Thoracic aorta (tissue), 2 donors: ENCODE measurements at regions not wholly inside any gene's neighbourhood (a gene's known extent, or its start where the extent isn't known, plus 50 kb on each side); places are given as distances from the start of the nearest gene placed in this dataset.

ENCODE experiments used
- ATAC-seq: fragments of 150-250 bp; one replicate; pipeline ENCODE4 v1.8.0; 2017; ENCODE audit warnings: low read depth; ENCODE audit not compliant: insufficient number of reproducible peaks, low FRiP score
- DNase-seq: peaks from one replicate; pipeline ENCODE4 v3.0.0-alpha.2; 2020; ENCODE audit warnings: low spot score
- H3K27ac ChIP-seq, 2 donors: fragments of 200-600 bp; sonication (generic); 1 replicate in 1 of 2; 2 replicates in 1 of 2; pipeline ENCODE4 v1.5.1; 2016; ENCODE audit warnings: mild to moderate bottlenecking in 2 of 2, moderate library complexity in 2 of 2
- H3K27me3 ChIP-seq: fragments of 200-600 bp; sonication (generic); replicated peaks from 2 replicates; pipeline ENCODE4 v1.6.0; 2016; ENCODE audit warnings: mild to moderate bottlenecking; ENCODE audit not compliant: insufficient read depth
- H3K36me3 ChIP-seq: fragments of 200-600 bp; sonication (generic); one replicate; pipeline ENCODE4 v1.5.1; 2016
- H3K4me1 ChIP-seq, 2 donors: fragments of 200-600 bp; sonication (generic); 1 replicate in 1 of 2; 2 replicates in 1 of 2; pipeline versions ENCODE4 v1.5.1 to v1.6.0; 2016; ENCODE audit warnings: low read depth in 2 of 2, mild to moderate bottlenecking in 1 of 2; ENCODE audit not compliant: control insufficient read depth in 1 of 2
- H3K4me3 ChIP-seq: fragments of 200-600 bp; sonication (generic); 2 replicates; pipeline ENCODE4 v1.5.1; 2016; ENCODE audit warnings: mild to moderate bottlenecking
- H3K9me3 ChIP-seq: fragments of 200-600 bp; sonication (generic); 2 replicates; pipeline ENCODE4 v1.5.1; 2016
- TF ChIP-seq, protein P1 (sequence below): fragments of 200-600 bp; sonication (generic); IDR thresholded peaks from one replicate; pipeline ENCODE4 v1.5.1; 2019; ENCODE audit warnings: antibody characterized with exemption

DNA sequence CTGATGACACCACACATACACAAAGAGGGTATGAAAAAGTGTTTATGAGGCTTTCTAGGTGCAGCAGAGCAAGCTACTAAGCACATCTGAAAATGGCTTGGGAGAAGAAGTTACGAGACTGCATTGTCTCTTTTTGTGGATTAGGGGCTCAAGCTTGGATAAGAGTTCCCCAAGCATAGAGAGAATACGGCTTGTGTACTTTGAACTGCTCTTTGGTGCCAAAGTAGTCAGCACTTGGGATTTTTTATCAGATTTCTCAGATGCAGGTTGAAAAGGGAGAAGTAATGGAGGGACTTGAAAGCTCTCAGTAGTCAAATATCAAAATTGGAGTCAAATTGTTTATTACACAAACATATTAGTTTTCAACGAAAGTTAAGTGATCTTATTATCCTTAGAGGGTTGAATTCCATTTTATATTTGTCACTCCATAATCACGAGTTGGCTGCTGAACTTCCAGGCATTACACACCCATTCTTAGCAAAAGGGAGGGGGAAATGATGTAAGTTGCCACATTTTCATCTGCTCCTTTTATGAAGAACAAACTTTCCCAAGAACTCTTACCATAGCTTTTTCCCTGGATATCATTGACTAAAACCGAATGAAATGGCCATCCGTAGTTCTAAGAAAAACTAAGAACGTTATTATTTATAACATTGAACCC is 1904.9 kb downstream of the PCDH7 start:
- Histone ChIP-seq H3K4me3 (no peak overlapping the region), H3K9me3 (no peaks in the 10 kb centered on the region), H3K4me1 (no peaks in the 10 kb centered on the region), H3K27ac (no peak overlapping the region), H3K36me3 (no peaks in the 10 kb centered on the region), H3K27me3 (no peaks in the 10 kb centered on the region)
- ATAC-seq (no peak), DNase-seq (no peak)
- TF ChIP-seq, protein P1, sequence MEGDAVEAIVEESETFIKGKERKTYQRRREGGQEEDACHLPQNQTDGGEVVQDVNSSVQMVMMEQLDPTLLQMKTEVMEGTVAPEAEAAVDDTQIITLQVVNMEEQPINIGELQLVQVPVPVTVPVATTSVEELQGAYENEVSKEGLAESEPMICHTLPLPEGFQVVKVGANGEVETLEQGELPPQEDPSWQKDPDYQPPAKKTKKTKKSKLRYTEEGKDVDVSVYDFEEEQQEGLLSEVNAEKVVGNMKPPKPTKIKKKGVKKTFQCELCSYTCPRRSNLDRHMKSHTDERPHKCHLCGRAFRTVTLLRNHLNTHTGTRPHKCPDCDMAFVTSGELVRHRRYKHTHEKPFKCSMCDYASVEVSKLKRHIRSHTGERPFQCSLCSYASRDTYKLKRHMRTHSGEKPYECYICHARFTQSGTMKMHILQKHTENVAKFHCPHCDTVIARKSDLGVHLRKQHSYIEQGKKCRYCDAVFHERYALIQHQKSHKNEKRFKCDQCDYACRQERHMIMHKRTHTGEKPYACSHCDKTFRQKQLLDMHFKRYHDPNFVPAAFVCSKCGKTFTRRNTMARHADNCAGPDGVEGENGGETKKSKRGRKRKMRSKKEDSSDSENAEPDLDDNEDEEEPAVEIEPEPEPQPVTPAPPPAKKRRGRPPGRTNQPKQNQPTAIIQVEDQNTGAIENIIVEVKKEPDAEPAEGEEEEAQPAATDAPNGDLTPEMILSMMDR = no peak

DNA sequence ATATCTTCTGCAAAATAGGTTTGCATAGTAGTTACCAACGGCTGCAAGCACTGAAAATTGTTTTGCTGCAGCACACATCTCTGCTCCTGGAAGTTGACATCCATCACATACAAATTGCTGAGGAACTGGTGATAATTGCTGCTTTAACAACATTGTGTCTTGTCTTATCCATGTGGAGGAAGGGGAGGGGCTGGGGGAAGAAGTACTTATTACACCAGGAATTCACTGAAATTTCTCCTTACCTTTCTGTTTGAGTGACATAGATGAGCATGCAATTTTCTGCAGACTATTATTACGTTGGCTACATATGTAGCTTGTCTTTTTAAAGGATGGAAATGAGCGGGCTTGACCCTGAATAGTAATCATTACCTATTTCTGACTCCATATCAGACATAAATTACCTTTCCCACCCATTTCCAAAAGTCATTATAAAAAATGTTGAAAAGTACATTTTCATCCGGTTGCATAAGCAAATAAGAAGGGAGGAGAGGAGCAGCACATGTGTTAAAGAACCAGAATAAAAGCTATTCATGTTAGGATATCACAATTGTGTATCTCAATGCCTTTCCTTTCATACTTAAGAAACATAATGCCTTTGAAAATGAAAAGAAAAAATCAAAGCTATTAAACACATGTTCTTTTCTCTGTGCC is 1905.6 kb downstream of the PCDH7 start:
- no peak for ATAC-seq
- Histone ChIP-seq H3K27me3 (no peaks in the 10 kb centered on the region), H3K9me3 (no peaks in the 10 kb centered on the region), H3K27ac (no peak overlapping the region), H3K4me3 (no peak overlapping the region), H3K36me3 (no peaks in the 10 kb centered on the region), H3K4me1 (no peaks in the 10 kb centered on the region)
- no peak for DNase-seq
- TF ChIP-seq, protein P1 = no peak

DNA sequence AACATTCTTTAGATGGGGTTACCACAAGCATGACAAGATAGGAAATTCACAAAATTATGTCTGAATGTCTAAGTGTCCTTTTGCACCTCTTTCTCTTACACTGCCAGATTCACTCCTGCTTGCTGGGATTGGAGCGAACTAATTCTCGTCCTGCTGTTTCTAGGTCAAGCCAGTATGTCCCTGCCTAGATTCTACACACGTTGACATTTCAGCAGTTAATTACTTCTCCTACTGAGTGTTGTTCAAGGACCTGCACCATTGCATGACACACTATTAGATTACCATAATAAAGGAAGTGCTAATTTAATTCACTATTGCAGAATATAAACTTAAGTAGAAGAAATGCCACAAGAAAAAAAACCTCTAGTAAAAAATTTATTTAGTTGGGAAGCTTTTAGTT is 1911.7 kb downstream of the PCDH7 start:
- no peak overlapping the region for H3K27ac ChIP-seq
- TF ChIP-seq, protein P1 = no peak
- DNase-seq = no peak
- no peaks in the 10 kb centered on the region for H3K4me1 ChIP-seq
- H3K4me3 ChIP-seq = no peak overlapping the region
- H3K27me3 ChIP-seq = no peaks in the 10 kb centered on the region
- ATAC-seq = no peak
- H3K36me3 ChIP-seq = no peaks in the 10 kb centered on the region
- no peaks in the 10 kb centered on the region for H3K9me3 ChIP-seq

DNA sequence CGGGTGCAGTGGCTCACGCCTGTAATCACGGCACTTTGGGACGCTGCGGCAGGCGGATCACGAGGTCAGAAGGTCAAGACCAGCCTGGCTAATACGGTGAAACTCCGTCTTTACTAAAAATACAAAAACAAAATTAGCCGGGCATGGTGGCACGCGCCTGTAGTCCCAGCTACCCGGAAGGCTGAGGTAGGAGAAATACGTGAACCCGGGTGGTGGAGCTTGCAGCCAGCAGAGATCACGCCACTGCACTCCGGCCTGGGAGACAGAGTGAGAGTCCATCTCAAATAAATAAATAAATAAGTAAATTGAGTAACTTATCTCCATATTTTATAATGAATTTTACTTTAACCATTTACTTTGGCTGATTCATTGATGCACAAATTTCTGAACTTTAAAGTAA is 1913.3 kb downstream of the PCDH7 start:
- no peaks in the 10 kb centered on the region for H3K9me3 ChIP-seq
- H3K27ac ChIP-seq = no peak overlapping the region
- ATAC-seq = no peak
- H3K4me1 ChIP-seq = no peaks in the 10 kb centered on the region
- no peak for DNase-seq
- H3K36me3 ChIP-seq = no peaks in the 10 kb centered on the region
- TF ChIP-seq, protein P1 = no peak
- H3K27me3 ChIP-seq = no peaks in the 10 kb centered on the region
- no peak overlapping the region for H3K4me3 ChIP-seq

DNA sequence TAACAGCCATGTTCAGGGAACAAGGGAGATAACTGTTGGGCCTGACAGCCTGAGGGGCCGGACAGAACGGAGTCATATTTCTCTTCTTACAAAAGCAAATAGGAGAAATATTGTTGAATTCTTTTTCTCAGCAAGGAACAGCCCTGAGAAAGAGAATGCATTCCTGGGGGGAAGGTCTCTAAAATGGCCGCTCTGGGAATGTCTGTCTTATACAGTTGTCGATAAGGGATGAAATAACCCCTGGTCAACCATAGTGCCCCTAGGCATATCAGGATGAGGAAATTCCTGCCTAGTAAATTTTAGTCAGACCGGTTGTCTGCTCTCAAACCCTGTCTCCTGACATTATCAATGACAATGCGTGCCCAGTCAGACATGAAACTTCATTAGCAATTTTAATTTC is 1925.5 kb downstream of the PCDH7 start:
- Histone ChIP-seq H3K4me1 (no peaks in the 10 kb centered on the region), H3K9me3 (no peaks in the 10 kb centered on the region), H3K36me3 (no peaks in the 10 kb centered on the region), H3K4me3 (no peak overlapping the region), H3K27me3 (no peaks in the 10 kb centered on the region), H3K27ac (no peak overlapping the region)
- DNase-seq (no peak), ATAC-seq (no peak)
- TF ChIP-seq, protein P1 = no peak
